GM08714 (cell line): ENCODE measurements at regions not wholly inside any gene's neighbourhood (a gene's known extent, or its start where the extent isn't known, plus 50 kb on each side); places are given as distances from the start of the nearest gene placed in this dataset.

Experiments
- H3K4me3 ChIP-seq: fragments of 200-500 bp; sonication (Bioruptor generic); 2 replicates; pipeline ENCODE4 v1.5.1; 2014; ENCODE audit warnings: mild to moderate bottlenecking, low read length, inconsistent platforms
- ZNF274 ChIP-seq: IDR thresholded peaks from 2 replicates; pipeline ENCODE4 v1.6.1; 2012; ENCODE audit warnings: mild to moderate bottlenecking, low read depth, low read length

DNA sequence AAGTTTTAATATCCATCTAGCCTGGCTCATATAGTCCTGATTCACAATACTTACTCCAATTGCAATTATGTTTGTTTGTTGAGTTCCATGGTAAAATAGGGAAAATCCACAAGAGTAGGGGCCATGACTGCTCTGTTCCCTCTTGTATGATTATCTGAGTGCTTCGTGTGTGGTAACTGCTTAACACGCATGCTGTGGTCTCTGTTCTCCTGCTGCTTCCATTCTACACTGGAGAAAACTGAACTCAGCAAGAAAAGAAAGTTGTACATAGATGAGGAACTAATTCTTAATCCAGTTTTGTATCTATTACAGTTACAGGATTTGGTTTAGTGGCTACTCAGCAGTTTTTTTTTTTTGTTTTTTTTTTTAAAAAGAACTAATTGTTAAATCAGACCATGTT is 223.0 kb upstream of the SATB1 start:
- H3K4me3 ChIP-seq = no peak overlapping the region
- TF ChIP-seq ZNF274 = no peak

DNA sequence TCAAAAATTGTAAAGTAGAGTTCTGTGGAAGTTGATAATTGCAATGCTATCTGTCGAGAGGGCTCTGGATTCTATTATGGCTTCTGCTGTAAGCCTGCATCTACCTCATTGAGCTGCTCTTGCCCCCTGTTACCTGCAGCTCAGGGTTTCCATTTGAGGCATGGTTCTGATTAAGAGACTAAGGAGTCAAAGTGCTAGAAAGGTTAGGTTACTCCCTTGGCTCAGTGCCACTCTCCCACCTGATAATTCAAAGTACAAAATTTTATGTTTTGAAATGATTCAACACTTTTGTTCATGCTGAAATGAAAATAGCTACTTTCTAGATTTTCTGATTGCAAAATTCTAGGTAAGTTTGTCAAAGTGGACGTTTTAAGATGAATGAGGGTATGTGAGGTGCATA is 220.5 kb upstream of the SATB1 start:
- no peak for TF ChIP-seq ZNF274
- H3K4me3 ChIP-seq = no peak overlapping the region

DNA sequence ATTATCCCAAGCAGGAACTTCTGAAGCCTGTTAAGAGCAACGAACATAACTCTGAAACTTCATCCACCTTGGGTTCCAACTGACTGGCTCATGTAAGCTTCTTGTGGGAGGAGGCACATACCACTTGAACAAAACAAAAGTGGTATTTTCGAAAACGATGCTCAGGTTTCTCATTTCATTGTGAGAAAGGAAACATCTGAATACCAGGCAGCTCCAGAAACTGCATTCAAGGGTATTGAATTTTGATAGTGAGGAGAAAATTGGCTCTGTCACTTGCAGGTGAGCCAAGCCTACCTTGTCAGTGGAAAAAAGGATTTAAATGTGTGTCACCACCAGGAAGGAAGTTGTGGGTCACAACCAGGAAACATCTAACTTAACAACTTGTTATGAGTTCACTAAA is 218.1 kb upstream of the SATB1 start:
- H3K4me3 ChIP-seq = no peak overlapping the region
- TF ChIP-seq ZNF274 = no peak

DNA sequence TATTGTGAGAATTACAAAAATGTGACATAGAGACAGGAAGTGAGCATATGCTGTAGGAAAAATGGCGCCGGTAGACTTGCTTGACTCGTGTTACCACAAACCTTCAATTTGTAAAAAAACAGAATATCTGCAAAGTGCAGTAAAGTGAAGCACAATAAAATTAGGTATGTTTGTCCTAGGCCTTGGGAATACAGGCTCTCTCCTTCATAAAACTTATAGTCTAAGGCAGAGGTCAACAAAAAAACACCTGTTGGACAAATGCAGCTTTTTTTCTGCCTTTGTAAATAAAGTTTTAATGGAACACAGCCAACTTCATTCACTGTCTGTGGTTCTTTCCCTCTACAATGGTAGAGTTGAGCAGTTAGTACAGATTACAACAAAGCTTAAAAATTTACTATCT is 216.8 kb upstream of the SATB1 start:
- no peak overlapping the region for H3K4me3 ChIP-seq
- no peak for TF ChIP-seq ZNF274

DNA sequence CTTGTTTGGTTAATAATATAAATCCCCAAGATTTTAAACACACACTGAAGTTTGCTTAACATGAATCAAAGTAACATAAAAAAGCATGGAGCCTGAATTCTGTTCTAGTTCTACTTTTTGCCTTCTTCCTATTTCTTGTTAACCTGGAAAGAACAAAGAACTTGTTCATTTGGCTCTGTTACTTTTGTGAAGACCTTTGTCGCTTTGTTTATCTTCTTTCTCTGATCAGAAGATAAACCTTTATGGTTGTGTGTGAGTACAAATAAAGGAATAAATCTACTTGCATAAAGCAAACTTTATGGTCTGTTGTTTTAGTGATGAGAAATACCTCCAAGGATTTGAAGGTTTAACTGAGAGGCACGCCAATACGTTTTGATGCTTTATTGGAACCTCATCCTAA is 210.1 kb upstream of the SATB1 start:
- TF ChIP-seq ZNF274 = no peak
- H3K4me3 ChIP-seq = no peak overlapping the region

DNA sequence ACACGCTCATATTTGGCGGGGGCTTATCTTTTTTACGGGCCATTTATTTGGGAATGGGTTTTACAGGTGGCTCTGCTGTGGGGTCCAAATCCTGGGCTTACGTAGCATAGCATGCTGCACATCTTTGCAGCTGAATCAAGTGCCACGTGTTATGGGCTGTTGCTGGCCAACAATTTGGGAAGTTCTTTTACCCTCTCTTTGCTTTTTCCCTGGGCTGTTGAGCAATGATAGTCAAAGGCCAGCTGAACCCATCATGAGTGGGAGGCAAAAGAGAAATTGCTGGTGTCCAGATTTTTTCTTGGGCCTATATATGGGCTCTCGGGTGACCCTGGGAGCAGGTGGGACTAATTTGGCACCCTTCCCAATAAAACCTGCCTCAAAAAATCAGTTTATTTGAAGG is 209.3 kb upstream of the SATB1 start:
- H3K4me3 ChIP-seq = no peak overlapping the region
- TF ChIP-seq ZNF274 = no peak

DNA sequence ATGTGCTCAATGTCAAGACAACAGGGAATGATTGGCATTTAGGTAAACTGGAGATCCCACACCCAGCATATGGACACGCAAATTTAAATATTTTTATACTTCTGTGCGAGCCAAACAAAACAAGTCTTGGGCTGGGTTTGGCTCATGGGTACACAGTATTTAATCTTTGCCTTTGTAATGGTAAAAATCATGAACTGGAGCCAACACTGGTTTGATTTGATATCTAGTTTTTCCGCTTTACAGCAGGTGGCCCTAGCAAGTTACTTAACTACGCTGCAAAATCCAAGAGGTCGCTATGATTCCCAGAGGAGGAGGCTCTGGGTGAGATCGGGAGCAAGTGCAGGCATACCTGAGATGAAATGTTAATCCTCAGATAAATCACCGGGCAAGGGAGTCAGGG is 207.9 kb upstream of the SATB1 start:
- no peak overlapping the region for H3K4me3 ChIP-seq
- no peak for TF ChIP-seq ZNF274

DNA sequence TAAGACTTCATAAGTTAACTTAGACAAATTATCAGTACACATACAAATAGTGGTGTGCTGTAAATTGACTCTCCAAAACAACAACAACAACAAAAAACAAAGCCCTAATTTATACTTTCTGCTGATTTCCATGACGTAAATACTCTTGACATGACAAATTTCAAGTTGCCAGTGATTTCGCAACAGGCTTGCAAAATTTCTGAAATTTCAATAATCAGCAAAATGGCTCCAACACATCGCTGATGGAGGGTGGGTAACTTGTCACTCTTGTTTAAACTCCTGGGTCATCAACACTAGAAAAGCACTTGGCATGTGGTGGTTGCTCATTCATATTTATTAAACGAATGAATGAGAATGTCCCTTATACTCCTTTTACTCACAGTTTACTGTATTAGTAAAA is 205.2 kb upstream of the SATB1 start:
- no peak for TF ChIP-seq ZNF274
- no peak overlapping the region for H3K4me3 ChIP-seq

DNA sequence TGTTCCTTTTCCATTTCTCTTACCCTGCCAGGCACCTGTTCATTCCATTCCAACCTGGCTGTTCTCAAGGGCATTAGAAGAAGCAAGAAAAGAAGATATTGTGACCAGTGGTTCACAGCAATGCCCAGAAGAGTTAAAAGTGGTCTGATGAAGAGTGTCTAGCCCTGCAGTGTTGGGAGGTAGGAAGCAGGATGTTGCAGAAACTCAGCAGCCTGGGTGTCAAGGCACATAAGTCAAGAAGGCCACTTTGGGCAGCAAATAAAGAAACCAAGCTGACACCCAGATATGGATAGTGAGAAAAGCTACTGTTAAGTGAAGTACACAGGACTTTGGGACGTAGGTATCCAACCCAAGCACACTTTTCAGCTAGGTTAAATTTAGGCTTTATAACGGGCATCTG is 199.9 kb upstream of the SATB1 start:
- H3K4me3 ChIP-seq = no peak overlapping the region
- no peak for TF ChIP-seq ZNF274

DNA sequence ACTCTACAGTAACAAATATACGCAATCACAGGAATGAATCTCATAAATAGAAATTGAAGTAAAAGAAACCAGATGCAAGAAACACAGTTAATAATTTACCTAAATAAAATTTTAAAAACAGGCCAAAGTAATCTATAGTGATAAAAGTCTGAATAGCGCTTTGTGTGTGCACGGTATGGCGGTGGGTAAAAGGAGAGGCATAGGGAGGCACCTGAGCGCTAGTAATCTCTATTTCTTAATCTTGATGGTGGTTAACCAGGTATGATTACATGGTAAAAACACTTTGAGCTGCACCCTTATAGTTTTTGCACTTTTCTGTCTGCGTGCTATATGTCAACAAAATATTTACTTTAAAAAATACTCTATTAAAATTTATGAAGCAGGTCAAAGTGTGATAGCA is 198.1 kb upstream of the SATB1 start:
- no peak for TF ChIP-seq ZNF274
- no peak overlapping the region for H3K4me3 ChIP-seq

DNA sequence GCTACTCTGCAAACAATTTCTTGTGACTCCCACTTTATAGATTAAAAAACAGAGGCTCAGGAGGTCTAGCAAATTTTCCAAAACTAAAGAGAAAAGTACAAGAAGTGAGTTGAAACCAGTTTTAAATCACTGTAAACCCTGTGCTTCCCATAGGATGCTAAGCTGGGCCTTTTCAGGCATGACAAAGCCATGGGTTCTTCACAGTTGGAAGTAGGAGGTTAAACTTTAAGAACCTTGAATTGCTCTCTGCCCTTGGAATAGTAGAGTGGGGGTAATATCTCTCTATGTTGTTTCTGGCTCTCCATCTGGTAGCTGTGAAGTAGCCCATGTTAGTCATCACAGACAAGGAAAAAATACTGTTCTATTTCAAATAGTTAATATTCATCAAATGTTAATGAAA is 193.6 kb upstream of the SATB1 start:
- TF ChIP-seq ZNF274 = no peak

DNA sequence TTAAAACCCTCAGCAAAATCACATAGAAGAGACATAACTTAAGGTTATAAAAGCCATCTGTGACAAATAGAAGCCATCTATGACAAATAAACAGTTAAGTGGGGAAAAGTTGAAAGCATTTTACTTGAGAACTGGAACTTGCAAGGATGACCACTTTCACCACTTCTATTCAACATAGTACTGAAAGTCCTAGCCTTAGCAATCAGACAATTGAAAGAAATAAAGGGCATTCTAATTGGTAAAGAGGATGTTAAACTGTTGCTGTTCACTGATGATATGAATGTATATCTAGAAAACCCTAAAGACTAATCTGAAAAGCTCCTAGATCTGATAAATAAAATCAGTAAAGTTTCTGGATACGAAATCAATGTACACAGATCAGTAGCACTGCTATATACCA is 186.9 kb upstream of the SATB1 start:
- no peak overlapping the region for H3K4me3 ChIP-seq
- TF ChIP-seq ZNF274 = no peak

More for the DNA sequence above, 193.6 kb upstream of the SATB1 start:
- H3K4me3 ChIP-seq = no peak overlapping the region

DNA sequence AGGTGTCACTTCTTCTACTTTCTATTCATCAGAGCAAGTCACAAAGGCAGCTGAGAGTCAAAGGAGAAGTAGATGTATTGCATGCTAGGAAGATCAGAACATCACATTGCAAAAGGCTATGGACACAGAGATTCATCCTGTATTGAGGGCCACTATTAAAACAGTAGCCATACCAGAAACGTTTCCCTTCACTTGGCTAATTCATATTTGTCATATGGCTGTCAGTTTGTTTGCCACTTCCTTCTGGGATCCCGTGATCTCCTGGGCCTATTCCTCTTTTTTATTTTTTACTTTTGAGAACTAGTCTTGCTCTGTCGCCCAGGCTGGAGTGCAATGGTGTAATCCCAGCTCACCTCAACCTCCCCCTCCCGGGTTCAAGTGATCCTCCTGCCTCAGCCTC is 184.0 kb upstream of the SATB1 start:
- TF ChIP-seq ZNF274 = no peak
- no peak overlapping the region for H3K4me3 ChIP-seq

DNA sequence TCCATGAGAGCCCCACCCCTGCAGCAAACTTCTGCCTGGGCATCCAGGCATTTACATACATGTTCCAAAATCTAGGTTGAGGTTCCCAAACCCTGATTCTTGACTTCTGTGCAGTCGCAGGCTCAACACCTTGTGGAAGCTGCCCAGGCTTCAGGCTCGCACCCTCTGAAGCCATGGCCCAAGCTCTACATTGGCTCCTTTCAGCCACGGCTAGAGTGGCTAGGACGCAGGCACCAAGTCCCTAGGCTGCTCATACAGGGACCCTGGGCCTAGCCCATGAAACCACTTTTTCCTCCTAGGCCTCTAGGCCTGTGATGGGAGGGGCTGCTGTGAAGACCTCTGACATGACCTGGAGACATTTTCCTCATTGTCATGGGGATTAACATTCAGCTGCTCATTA is 172.8 kb upstream of the SATB1 start:
- no peak overlapping the region for H3K4me3 ChIP-seq
- no peak for TF ChIP-seq ZNF274

DNA sequence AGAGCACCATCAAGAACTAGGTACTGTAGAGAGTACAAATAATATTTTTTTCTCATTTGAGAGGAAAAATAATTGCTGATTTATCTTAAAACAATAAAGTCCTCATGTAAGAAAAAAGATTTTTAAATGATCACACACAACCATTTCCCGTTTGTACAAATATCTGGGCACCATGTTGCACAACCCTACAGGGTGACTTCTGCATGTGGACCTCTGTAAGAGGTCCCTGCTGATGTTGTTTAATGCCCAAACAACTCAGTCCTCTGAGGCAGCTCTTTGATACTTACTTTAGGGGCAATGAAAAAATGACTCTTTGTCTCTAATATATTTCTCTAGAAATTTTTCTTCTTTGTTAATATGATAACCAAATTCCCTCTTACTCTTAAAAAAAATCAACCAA is 168.1 kb upstream of the SATB1 start:
- no peak for TF ChIP-seq ZNF274

DNA sequence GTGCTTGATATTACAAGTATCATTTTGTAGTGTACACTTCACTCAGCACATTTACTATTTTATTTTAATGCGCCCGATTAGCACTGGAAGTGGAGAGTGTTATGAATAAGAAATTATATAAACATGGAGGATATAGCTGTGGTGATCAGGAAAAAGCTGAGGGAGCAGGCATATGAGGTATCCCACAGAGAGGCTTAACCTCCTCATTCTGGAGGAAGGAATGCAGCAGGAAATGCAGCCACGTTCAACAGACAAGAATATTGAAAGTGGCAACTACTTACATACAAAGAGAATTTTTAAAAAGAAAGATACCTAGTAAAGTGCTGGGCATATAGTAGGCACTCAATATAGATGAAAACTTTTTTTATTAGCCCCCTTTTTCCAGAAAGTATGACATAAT is 166.0 kb upstream of the SATB1 start:
- no peak overlapping the region for H3K4me3 ChIP-seq
- no peak for TF ChIP-seq ZNF274

More for the DNA sequence above, 168.1 kb upstream of the SATB1 start:
- H3K4me3 ChIP-seq = no peak overlapping the region

DNA sequence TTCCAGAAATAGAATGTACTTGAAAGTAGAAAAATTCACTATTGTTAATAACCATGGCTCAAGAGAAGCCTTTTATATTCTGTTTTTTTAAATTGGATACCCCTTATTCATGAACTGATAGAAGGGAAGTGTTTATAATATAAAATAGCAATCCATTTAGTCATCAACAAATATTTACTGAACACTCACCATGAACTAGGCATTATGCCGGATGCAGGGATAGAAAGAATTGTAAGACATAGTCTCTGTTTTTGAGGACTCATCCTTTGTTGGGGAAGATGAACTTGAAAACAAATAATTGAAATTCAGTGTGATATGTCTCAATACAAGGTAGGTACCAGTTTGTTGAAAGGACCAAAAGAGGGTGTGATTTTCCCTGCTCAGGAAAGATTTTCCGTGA is 160.9 kb upstream of the SATB1 start:
- H3K4me3 ChIP-seq = no peak overlapping the region
- TF ChIP-seq ZNF274 = no peak
